Thyroid gland (tissue), 4 donors: ENCODE measurements at regions not wholly inside any gene's neighbourhood (a gene's known extent, or its start where the extent isn't known, plus 50 kb on each side); places are given as distances from the start of the nearest gene placed in this dataset.
"Not testable (repeated sequence)": the region's sequence is repeated elsewhere in the genome, so short reads cannot be mapped to it uniquely, and the experiment has no call there.

Source experiments
- DNase-seq, 2 donors: peaks; one replicate each; pipeline ENCODE4 v3.0.0-alpha.2; 2019
- H3K27ac ChIP-seq, 3 donors: fragments of 200-600 bp; sonication (generic); 1 replicate in 2 of 3; 2 replicates in 1 of 3; pipeline ENCODE4 v1.5.1; 2016 to 2019; ENCODE audit warnings: mild to moderate bottlenecking in 1 of 3, moderate library complexity in 1 of 3
- H3K27me3 ChIP-seq: fragments of 200-600 bp; sonication (generic); one replicate; pipeline ENCODE4 v1.5.1; 2019
- H3K36me3 ChIP-seq, 2 donors: fragments of 200-600 bp; sonication (generic); one replicate each; pipeline ENCODE4 v1.5.1; 2016 to 2019
- H3K4me1 ChIP-seq, 2 donors: fragments of 200-600 bp; sonication (generic); one replicate each; pipeline ENCODE4 v1.5.1; 2017 to 2019
- H3K4me3 ChIP-seq, 3 donors: fragments of 200-600 bp; sonication (generic); replicated peaks in 1 of 3; 1 replicate in 2 of 3; 2 replicates in 1 of 3; pipeline ENCODE4 v1.5.1; 2016; ENCODE audit warnings: mild to moderate bottlenecking in 1 of 3
- H3K9me3 ChIP-seq: fragments of 200-600 bp; sonication (generic); one replicate; pipeline ENCODE4 v1.5.1; 2017
- CTCF ChIP-seq, 6 experiments: fragments of 200-600 bp in 3 of 6; fragments of 450-650 bp in 3 of 6; sonication (generic) in 3 of 6; IDR thresholded peaks; one replicate each; pipeline ENCODE4 v1.5.1; 2016 to 2019; ENCODE audit warnings: antibody characterized with exemption in 6 of 6, mild to moderate bottlenecking in 2 of 6, inconsistent platforms in 1 of 6, moderate library complexity in 1 of 6
- POLR2A ChIP-seq, 2 donors: fragments of 450-650 bp; IDR thresholded peaks; one replicate each; pipeline ENCODE4 v1.6.1; 2017; ENCODE audit warnings: antibody characterized with exemption in 2 of 2, mild to moderate bottlenecking in 2 of 2, moderate library complexity in 1 of 2
- WGBS, 2 donors: methylation state at CpG; one replicate each; pipeline ENCODE4 v1.1.5; 2017; 5-methylcytosine and 5-hydroxymethylcytosine counted together
- intact Hi-C: fragments of 100-400 bp; cut with DNase I; formaldehyde crosslinking; loops from one replicate; pipeline ENCODE4 v1.15.1; 2023

GRCh38 chrY:12393190-12393589, 307.8 kb upstream of the USP9Y start:
- Histone ChIP-seq H3K27ac (no peak overlapping the region), H3K36me3 (no peaks in the 10 kb centered on the region), H3K4me3 (no peak overlapping the region), H3K4me1 (no peaks in the 10 kb centered on the region), H3K9me3 (no peaks in the 10 kb centered on the region), H3K27me3 (no peaks in the 10 kb centered on the region)
- no peak for TF ChIP-seq POLR2A (IDR thresholded peaks at IDR 0.05)
- no peak for TF ChIP-seq CTCF (IDR thresholded peaks at IDR 0.05)
- intact Hi-C loops, result no loop called here
- 85% methylated on average over 8 of the region's 8 CpGs for WGBS, 2 donors
- no peak for DNase-seq

- DNase-seq, H3K9me3 ChIP-seq, H3K27me3 ChIP-seq, intact Hi-C loops, H3K4me1 ChIP-seq, H3K4me3 ChIP-seq, H3K27ac ChIP-seq, H3K36me3 ChIP-seq: not testable (repeated sequence)
- WGBS, 2 donors, result 46 to 58% methylated on average over 4 to 5 of the region's 5 CpGs
These were observed 305.5 kb upstream of the USP9Y start for GRCh38 chrY:12395381-12396120.

- WGBS, 2 donors, result 57 to 77% methylated on average over 3 of the region's 3 CpGs
These were observed 297.1 kb upstream of the USP9Y start for GRCh38 chrY:12403916-12404315.

GRCh38 chrY:12408236-12408635, 292.8 kb upstream of the USP9Y start:
- Histone ChIP-seq H3K27ac (no peak overlapping the region), H3K27me3 (no peaks in the 10 kb centered on the region), H3K4me3 (no peak overlapping the region), H3K36me3 (no peaks in the 10 kb centered on the region), H3K4me1 (no peaks in the 10 kb centered on the region), H3K9me3 (no peaks in the 10 kb centered on the region)
- intact Hi-C loops, result no loop called here
- 79 to 86% methylated on average over 1 to 3 of the region's 3 CpGs for WGBS, 2 donors
- DNase-seq, result no peak
- TF ChIP-seq POLR2A (IDR thresholded peaks at IDR 0.05), result no peak
- TF ChIP-seq CTCF (IDR thresholded peaks at IDR 0.05), result no peak

More at GRCh38 chrY:12403916-12404315, 297.1 kb upstream of the USP9Y start:
- DNase-seq, result no peak
- intact Hi-C loops, result no loop called here
- Histone ChIP-seq H3K27me3 (no peaks in the 10 kb centered on the region), H3K9me3 (no peaks in the 10 kb centered on the region), H3K27ac (no peak overlapping the region), H3K4me3 (no peak overlapping the region), H3K4me1 (no peaks in the 10 kb centered on the region), H3K36me3 (no peaks in the 10 kb centered on the region)
- TF ChIP-seq POLR2A (IDR thresholded peaks at IDR 0.05) (no peak), CTCF (IDR thresholded peaks at IDR 0.05) (no peak)

GRCh38 chrY:12410696-12411095, 290.3 kb upstream of the USP9Y start:
- no peaks in the 10 kb centered on the region for H3K4me1 ChIP-seq
- H3K36me3 ChIP-seq, result no peaks in the 10 kb centered on the region
- no peak overlapping the region for H3K4me3 ChIP-seq
- TF ChIP-seq CTCF (IDR thresholded peaks at IDR 0.05) (no peak), POLR2A (IDR thresholded peaks at IDR 0.05) (no peak)
- no peak for DNase-seq
- H3K27me3 ChIP-seq, result no peaks in the 10 kb centered on the region
- WGBS, 2 donors, result 83 to 92% methylated on average over 3 of the region's 3 CpGs
- intact Hi-C loops, result no loop called here
- H3K27ac ChIP-seq, result no peak overlapping the region
- no peaks in the 10 kb centered on the region for H3K9me3 ChIP-seq
